Panc1 (cell line): ENCODE measurements at regions not wholly inside any gene's neighbourhood (a gene's known extent, or its start where the extent isn't known, plus 50 kb on each side); places are given as distances from the start of the nearest gene placed in this dataset.

Experiments
- ATAC-seq: fragments of 200-7000 bp; cut with Tn5 transposase; 2 replicates; pipeline ENCODE4 v1.9.1; 2020; ENCODE audit warnings: mild to moderate bottlenecking, moderate library complexity
- BruUV-seq: library from RNA; stranded (reverse); fragments of 400-500 nt; replicated peaks from 2 replicates; lab custom pipeline; 2021; lab: Mats Ljungman, UMichigan
- CTCF ChIA-PET: fragments of 300-600 bp; sonication (Branson Sonifier 250); formaldehyde crosslinking; loops from one replicate; lab custom pipeline; 2022; ENCODE audit warnings: antibody characterized with exemption; lab: Charles Lee
- POLR2A ChIA-PET: fragments of 300-600 bp; sonication (Branson Sonifier 250); formaldehyde crosslinking; loops from one replicate; lab custom pipeline; 2022; ENCODE audit warnings: antibody characterized with exemption; lab: Charles Lee
- DNase-seq: peaks from one replicate; pipeline ENCODE4 v3.0.0-alpha.2; 2010; ENCODE audit warnings: low read depth, low spot score
- H3K27ac ChIP-seq: 2 replicates; pipeline ENCODE4 v1.5.1; 2011; ENCODE audit warnings: mild to moderate bottlenecking, low read length, inconsistent platforms
- H3K27me3 ChIP-seq: fragments of 200-500 bp; sonication (Bioruptor generic); 2 replicates; pipeline ENCODE4 v1.6.0; 2014; ENCODE audit warnings: low read length, inconsistent platforms; ENCODE audit not compliant: control insufficient read depth, insufficient read depth
- H3K36me3 ChIP-seq: fragments of 200-500 bp; sonication (Bioruptor generic); 2 replicates; pipeline ENCODE4 v1.5.1; 2014; ENCODE audit warnings: inconsistent platforms, mild to moderate bottlenecking, low read length, moderate library complexity; ENCODE audit not compliant: control insufficient read depth, insufficient read depth
- H3K4me1 ChIP-seq: 2 replicates; pipeline ENCODE4 v1.5.1; 2011; ENCODE audit warnings: inconsistent platforms, mild to moderate bottlenecking, low read length, moderate library complexity; ENCODE audit not compliant: control insufficient read depth, insufficient read depth
- H3K4me3 ChIP-seq, 2 experiments: 2 replicates each; pipeline ENCODE4 v1.5.1; 2011 to 2012; ENCODE audit warnings: low read depth in 2 of 2, low read length in 2 of 2, mild to moderate bottlenecking in 2 of 2, inconsistent platforms in 1 of 2, moderate library complexity in 1 of 2
- H3K9me3 ChIP-seq: fragments of 200-500 bp; sonication (Bioruptor generic); 2 replicates; pipeline ENCODE4 v1.5.1; 2014; ENCODE audit warnings: low read depth, mild to moderate bottlenecking, inconsistent platforms, low read length, moderate library complexity; ENCODE audit not compliant: control insufficient read depth, insufficient read depth
- POLR2AphosphoS5 ChIP-seq: IDR thresholded peaks from 2 replicates; pipeline ENCODE4 v1.6.1; 2012; ENCODE audit warnings: mild to moderate bottlenecking, low read depth, low read length, moderate library complexity
- SIN3A ChIP-seq: IDR thresholded peaks from 2 replicates; pipeline ENCODE4 v1.6.1; 2012; ENCODE audit warnings: low read depth, mild to moderate bottlenecking, low read length, moderate library complexity, borderline replicate concordance; ENCODE audit not compliant: insufficient read depth
- TCF7L2 ChIP-seq: IDR thresholded peaks from 2 replicates; pipeline ENCODE4 v1.6.1; 2011; ENCODE audit warnings: mild to moderate bottlenecking, low read depth, low read length, inconsistent platforms
- in situ Hi-C: cut with HindIII; loops from 2 replicates; pipeline ENCODE4 v1.10.0; 2016; ENCODE audit warnings: low sequenced_read_pairs, low pct_unique_long_range_greater_than_20kb
- intact Hi-C: fragments of 100-400 bp; cut with micrococcal nuclease; formaldehyde crosslinking; loops from one replicate; pipeline ENCODE4 v1.10.0; 2022; ENCODE audit not compliant: unreplicated experiment
- TF ChIP-seq, protein P1 (sequence below): fragments of 450-650 bp; IDR thresholded peaks from 2 replicates; pipeline ENCODE4 v1.5.1; 2017; ENCODE audit warnings: mild to moderate bottlenecking
- TF ChIP-seq, protein P2 (sequence below), 2 experiments: IDR thresholded peaks; 2 replicates each; pipeline ENCODE4 v1.6.1; 2011 to 2012; ENCODE audit warnings: low read depth in 2 of 2, control low read depth in 1 of 2, low read length in 1 of 2, mild to moderate bottlenecking in 1 of 2, moderate library complexity in 1 of 2; ENCODE audit not compliant: insufficient read depth in 1 of 2

DNA sequence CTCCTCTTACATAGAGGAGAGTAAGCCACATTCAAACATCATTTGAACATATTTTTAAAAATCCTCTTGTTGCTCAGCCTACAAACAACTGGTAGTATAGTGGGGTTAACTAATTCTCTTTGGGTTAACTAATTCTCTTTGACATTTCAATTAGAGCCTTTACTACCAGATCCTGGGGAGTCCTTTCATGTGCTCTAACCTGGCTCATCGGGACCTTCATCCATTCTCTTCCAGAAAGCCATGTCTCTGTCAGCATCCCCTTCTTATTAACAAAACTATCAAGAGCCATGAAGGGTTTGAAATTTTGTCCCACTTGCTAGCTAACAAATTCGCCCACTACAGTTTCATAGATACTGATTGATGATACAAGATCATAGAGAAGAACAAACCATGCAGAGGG lies 349.8 kb upstream of the PABPC4L start:
- ChIA-PET POLR2A (no interaction called here), CTCF (no interaction called here)
- Histone ChIP-seq H3K9me3 (no peaks in the 10 kb centered on the region), H3K27me3 (no peaks in the 10 kb centered on the region), H3K27ac (no peak overlapping the region), H3K36me3 (no peaks in the 10 kb centered on the region), H3K4me1 (no peaks in the 10 kb centered on the region), H3K4me3 (no peak overlapping the region)
- in situ Hi-C loops (no loop called here), intact Hi-C loops (no loop called here)
- TF ChIP-seq, protein P1, sequence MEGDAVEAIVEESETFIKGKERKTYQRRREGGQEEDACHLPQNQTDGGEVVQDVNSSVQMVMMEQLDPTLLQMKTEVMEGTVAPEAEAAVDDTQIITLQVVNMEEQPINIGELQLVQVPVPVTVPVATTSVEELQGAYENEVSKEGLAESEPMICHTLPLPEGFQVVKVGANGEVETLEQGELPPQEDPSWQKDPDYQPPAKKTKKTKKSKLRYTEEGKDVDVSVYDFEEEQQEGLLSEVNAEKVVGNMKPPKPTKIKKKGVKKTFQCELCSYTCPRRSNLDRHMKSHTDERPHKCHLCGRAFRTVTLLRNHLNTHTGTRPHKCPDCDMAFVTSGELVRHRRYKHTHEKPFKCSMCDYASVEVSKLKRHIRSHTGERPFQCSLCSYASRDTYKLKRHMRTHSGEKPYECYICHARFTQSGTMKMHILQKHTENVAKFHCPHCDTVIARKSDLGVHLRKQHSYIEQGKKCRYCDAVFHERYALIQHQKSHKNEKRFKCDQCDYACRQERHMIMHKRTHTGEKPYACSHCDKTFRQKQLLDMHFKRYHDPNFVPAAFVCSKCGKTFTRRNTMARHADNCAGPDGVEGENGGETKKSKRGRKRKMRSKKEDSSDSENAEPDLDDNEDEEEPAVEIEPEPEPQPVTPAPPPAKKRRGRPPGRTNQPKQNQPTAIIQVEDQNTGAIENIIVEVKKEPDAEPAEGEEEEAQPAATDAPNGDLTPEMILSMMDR = no peak
- TF ChIP-seq SIN3A (no peak), TCF7L2 (no peak), POLR2AphosphoS5 (no peak)
- TF ChIP-seq, protein P2, sequence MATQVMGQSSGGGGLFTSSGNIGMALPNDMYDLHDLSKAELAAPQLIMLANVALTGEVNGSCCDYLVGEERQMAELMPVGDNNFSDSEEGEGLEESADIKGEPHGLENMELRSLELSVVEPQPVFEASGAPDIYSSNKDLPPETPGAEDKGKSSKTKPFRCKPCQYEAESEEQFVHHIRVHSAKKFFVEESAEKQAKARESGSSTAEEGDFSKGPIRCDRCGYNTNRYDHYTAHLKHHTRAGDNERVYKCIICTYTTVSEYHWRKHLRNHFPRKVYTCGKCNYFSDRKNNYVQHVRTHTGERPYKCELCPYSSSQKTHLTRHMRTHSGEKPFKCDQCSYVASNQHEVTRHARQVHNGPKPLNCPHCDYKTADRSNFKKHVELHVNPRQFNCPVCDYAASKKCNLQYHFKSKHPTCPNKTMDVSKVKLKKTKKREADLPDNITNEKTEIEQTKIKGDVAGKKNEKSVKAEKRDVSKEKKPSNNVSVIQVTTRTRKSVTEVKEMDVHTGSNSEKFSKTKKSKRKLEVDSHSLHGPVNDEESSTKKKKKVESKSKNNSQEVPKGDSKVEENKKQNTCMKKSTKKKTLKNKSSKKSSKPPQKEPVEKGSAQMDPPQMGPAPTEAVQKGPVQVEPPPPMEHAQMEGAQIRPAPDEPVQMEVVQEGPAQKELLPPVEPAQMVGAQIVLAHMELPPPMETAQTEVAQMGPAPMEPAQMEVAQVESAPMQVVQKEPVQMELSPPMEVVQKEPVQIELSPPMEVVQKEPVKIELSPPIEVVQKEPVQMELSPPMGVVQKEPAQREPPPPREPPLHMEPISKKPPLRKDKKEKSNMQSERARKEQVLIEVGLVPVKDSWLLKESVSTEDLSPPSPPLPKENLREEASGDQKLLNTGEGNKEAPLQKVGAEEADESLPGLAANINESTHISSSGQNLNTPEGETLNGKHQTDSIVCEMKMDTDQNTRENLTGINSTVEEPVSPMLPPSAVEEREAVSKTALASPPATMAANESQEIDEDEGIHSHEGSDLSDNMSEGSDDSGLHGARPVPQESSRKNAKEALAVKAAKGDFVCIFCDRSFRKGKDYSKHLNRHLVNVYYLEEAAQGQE (IDR thresholded peaks at IDR 0.05; ENCODE audit: insufficient read depth in 1 of 2, low read depth in 2 of 2, low read length in 1 of 2) = no peak
- DNase-seq (no peak), ATAC-seq (no peak)
- BruUV-seq = no TSS peak

DNA sequence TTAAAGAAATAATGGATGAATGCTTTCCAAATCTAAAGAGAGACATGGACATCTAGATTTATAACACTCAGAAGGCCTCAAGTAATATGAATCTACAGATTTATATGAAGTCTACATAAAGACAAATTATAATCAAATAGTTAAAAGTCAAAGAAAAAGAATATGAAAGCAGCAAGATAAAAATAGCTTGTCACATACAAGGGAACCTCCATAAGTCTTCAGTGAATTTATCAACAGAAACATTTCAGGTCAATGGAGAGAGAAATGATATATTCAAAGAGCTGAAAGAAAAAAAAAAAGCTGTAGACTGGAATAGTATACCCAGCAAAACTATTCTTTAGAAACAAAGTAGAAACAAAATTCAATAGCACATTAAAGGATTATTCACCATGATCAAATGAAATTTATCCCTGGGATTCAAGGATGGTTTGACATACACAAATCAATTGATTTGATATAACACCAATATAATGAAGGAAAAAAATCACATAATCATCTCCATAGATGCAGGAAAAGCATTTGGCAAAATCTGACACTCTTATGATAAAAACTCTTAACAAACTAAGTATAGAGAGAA lies 346.6 kb upstream of the PABPC4L start:
- ATAC-seq (no peak), DNase-seq (no peak)
- no peak overlapping the region for H3K4me3 ChIP-seq
- no peaks in the 10 kb centered on the region for H3K4me1 ChIP-seq
- TF ChIP-seq TCF7L2 = no peak
- TF ChIP-seq SIN3A = no peak
- H3K27ac ChIP-seq = no peak overlapping the region
- in situ Hi-C loops (no loop called here), intact Hi-C loops (no loop called here)
- H3K27me3 ChIP-seq = no peaks in the 10 kb centered on the region
- BruUV-seq = no TSS peak
- CTCF ChIA-PET = no interaction called here
- no peaks in the 10 kb centered on the region for H3K36me3 ChIP-seq
- POLR2A ChIA-PET = no interaction called here
- H3K9me3 ChIP-seq = no peaks in the 10 kb centered on the region

DNA sequence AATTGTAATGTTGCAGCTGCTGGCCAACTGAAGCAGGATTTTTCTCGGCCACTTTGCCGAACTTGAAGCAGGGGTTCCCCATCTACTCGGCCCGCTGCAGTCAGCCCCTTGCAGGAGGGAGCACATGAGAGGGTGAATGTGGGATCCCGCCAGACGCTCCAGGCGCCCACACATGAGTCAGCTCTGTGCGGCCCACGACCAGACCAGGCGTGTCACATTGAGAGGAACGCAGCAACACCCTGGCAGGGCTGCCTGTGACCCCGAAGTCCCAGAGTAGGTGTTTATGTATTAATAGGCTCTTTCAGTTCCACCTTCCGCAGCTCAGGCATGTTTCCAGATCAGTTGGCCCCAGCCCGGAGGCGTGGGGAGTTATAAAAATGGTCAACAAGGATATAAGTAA lies 344.7 kb upstream of the PABPC4L start:
- Histone ChIP-seq H3K4me1 (no peaks in the 10 kb centered on the region), H3K27me3 (no peaks in the 10 kb centered on the region), H3K9me3 (no peaks in the 10 kb centered on the region), H3K4me3 (no peak overlapping the region), H3K27ac (no peak overlapping the region), H3K36me3 (no peaks in the 10 kb centered on the region)
- intact Hi-C loops (no loop called here), in situ Hi-C loops (no loop called here)
- DNase-seq = no peak
- TF ChIP-seq SIN3A (no peak), TCF7L2 (no peak), POLR2AphosphoS5 (no peak)
- TF ChIP-seq, protein P2 (IDR thresholded peaks at IDR 0.05; ENCODE audit: insufficient read depth in 1 of 2, low read depth in 2 of 2, low read length in 1 of 2) = no peak
- TF ChIP-seq, protein P1 = no peak
- no TSS peak for BruUV-seq
- no peak for ATAC-seq
- ChIA-PET POLR2A (no interaction called here), CTCF (no interaction called here)
